ENCODE measurements at regions not wholly inside any gene's neighbourhood (a gene's known extent, or its start where the extent isn't known, plus 50 kb on each side); places are given as distances from the start of the nearest gene placed in this dataset.

DNA sequence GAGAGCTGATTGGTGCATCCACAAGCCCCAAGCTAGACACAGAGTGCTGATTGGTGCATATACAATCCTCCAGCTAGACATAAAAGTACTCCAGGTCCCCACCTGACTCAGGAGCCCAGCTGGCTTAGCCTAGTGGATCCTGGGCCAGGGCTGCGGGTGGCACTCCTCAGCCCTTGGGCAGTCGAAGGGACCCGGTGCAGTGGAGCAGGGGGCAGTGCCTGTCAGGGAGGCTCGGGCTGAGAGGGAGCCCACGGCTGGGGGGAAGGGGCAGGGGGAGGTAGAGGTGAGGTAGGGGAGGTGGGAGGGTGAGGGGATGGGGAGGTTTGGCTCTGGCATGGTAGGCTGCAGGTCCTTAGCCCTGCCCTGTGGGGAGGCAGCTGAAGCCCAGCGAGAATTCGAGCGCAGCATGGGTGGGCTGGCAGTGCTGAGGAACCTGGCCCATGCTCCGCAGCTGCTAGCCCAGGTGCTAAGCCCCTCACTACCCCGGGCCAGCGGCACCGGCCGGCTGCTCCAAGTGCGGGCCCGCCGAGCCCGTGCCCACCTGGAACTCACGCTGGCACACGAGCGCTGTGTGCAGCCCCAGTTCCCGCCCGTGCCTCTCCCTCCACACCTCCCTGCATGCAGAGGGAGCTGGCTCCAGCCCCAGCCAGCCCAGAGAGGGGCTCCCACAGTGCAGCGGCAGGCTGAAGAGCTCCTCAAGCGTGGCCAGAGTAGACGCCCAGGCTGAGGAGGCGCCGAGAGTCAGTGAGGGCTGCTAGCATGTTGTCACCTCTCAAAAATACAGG lies 742.8 kb downstream of the FAM181B start:
- H3K4me1 ChIP-seq (ENCODE audit: control insufficient read depth in 4 of 4, insufficient read depth in 4 of 4, low read length in 3 of 4): peaks cover 3 to 11% (median 6%) of the 10 kb centered on the region in 4 donors
- H3K9ac ChIP-seq (ENCODE audit: low read depth in 1 of 2, low read length in 2 of 2): no peak overlapping the region
- H3K4me3 ChIP-seq (ENCODE audit: low read depth in 1 of 3, low read length in 3 of 3): no peak overlapping the region
- H3K27me3 ChIP-seq (ENCODE audit: control insufficient read depth in 4 of 4, insufficient read depth in 4 of 4, low read length in 3 of 4): no peaks in the 10 kb centered on the region
- DNase-seq (ENCODE audit: low spot score): no peak
- peaks cover 0 to 2% (median 0%) of the 10 kb centered on the region in 4 donors for H3K9me3 ChIP-seq (ENCODE audit: control insufficient read depth in 4 of 4, low read length in 3 of 4)
- no peaks in the 10 kb centered on the region for H3K36me3 ChIP-seq (ENCODE audit: control insufficient read depth in 4 of 4, insufficient read depth in 3 of 4, low read depth in 1 of 4, low read length in 3 of 4)
- H3K27ac ChIP-seq (ENCODE audit: low read depth in 1 of 2, low read length in 2 of 2): no peak overlapping the region
- TF ChIP-seq HNF4A (conservative IDR thresholded peaks at IDR 0.05) (no peak), SP1 (IDR thresholded peaks at IDR 0.05) (no peak), TAF1 (conservative IDR thresholded peaks at IDR 0.05) (no peak), GABPA (IDR thresholded peaks at IDR 0.05 in 1 of 2, conservative IDR thresholded peaks at IDR 0.05 in 1 of 2) (no peak), JUND (IDR thresholded peaks at IDR 0.05) (no peak), NR2F2 (IDR thresholded peaks at IDR 0.05) (no peak)
- TF ChIP-seq, protein P1, sequence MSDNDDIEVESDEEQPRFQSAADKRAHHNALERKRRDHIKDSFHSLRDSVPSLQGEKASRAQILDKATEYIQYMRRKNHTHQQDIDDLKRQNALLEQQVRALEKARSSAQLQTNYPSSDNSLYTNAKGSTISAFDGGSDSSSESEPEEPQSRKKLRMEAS (IDR thresholded peaks at IDR 0.05): no peak
- 94% methylated on average over 27 of the region's 27 CpGs for WGBS

DNA sequence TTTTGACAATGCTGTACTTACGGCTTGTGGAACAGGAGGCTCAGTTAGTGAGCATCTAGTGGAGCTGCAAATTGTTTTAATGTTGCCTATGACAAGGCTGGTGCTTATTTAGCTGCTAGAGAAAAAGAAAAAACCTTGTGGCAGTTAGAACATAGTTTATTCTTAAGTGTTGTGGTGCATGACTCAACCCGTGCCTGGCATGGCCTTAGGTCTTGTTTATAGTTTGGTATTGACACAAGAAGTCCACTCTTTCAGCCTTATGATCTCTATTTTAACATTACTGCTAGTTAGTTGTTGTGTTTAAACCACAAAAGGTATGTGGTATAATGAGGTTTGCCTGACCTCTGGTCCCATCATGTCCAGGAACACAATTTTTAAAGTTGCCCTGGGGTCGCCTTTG lies 744.6 kb downstream of the FAM181B start:
- no peak for TF ChIP-seq YY1 (IDR thresholded peaks at IDR 0.05)
- TF ChIP-seq JUND (IDR thresholded peaks at IDR 0.05): no peak
- no peak for TF ChIP-seq FOXA2 (IDR thresholded peaks at IDR 0.05)
- TF ChIP-seq, protein P1 (IDR thresholded peaks at IDR 0.05): no peak
- TF ChIP-seq RXRA (IDR thresholded peaks at IDR 0.05): no peak
- TF ChIP-seq, protein P2, sequence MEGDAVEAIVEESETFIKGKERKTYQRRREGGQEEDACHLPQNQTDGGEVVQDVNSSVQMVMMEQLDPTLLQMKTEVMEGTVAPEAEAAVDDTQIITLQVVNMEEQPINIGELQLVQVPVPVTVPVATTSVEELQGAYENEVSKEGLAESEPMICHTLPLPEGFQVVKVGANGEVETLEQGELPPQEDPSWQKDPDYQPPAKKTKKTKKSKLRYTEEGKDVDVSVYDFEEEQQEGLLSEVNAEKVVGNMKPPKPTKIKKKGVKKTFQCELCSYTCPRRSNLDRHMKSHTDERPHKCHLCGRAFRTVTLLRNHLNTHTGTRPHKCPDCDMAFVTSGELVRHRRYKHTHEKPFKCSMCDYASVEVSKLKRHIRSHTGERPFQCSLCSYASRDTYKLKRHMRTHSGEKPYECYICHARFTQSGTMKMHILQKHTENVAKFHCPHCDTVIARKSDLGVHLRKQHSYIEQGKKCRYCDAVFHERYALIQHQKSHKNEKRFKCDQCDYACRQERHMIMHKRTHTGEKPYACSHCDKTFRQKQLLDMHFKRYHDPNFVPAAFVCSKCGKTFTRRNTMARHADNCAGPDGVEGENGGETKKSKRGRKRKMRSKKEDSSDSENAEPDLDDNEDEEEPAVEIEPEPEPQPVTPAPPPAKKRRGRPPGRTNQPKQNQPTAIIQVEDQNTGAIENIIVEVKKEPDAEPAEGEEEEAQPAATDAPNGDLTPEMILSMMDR (IDR thresholded peaks at IDR 0.05; ENCODE audit: low read depth, low read length, missing input control): no peak
- no peak for TF ChIP-seq GABPA (IDR thresholded peaks at IDR 0.05 in 1 of 2, conservative IDR thresholded peaks at IDR 0.05 in 1 of 2)
- TF ChIP-seq HNF4G (IDR thresholded peaks at IDR 0.05): no peak
- no peak for TF ChIP-seq FOXA1 (IDR thresholded peaks at IDR 0.05)
- TF ChIP-seq EGR1 (IDR thresholded peaks at IDR 0.05; ENCODE audit: low read depth in 2 of 2): no peak
- TF ChIP-seq TAF1 (conservative IDR thresholded peaks at IDR 0.05): no peak
- TF ChIP-seq, protein P3, sequence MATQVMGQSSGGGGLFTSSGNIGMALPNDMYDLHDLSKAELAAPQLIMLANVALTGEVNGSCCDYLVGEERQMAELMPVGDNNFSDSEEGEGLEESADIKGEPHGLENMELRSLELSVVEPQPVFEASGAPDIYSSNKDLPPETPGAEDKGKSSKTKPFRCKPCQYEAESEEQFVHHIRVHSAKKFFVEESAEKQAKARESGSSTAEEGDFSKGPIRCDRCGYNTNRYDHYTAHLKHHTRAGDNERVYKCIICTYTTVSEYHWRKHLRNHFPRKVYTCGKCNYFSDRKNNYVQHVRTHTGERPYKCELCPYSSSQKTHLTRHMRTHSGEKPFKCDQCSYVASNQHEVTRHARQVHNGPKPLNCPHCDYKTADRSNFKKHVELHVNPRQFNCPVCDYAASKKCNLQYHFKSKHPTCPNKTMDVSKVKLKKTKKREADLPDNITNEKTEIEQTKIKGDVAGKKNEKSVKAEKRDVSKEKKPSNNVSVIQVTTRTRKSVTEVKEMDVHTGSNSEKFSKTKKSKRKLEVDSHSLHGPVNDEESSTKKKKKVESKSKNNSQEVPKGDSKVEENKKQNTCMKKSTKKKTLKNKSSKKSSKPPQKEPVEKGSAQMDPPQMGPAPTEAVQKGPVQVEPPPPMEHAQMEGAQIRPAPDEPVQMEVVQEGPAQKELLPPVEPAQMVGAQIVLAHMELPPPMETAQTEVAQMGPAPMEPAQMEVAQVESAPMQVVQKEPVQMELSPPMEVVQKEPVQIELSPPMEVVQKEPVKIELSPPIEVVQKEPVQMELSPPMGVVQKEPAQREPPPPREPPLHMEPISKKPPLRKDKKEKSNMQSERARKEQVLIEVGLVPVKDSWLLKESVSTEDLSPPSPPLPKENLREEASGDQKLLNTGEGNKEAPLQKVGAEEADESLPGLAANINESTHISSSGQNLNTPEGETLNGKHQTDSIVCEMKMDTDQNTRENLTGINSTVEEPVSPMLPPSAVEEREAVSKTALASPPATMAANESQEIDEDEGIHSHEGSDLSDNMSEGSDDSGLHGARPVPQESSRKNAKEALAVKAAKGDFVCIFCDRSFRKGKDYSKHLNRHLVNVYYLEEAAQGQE (IDR thresholded peaks at IDR 0.05): no peak
- TF ChIP-seq RAD21 (IDR thresholded peaks at IDR 0.05): no peak
- TF ChIP-seq NR2F2 (IDR thresholded peaks at IDR 0.05): no peak
- TF ChIP-seq SP1 (IDR thresholded peaks at IDR 0.05): no peak
- TF ChIP-seq, protein P4, sequence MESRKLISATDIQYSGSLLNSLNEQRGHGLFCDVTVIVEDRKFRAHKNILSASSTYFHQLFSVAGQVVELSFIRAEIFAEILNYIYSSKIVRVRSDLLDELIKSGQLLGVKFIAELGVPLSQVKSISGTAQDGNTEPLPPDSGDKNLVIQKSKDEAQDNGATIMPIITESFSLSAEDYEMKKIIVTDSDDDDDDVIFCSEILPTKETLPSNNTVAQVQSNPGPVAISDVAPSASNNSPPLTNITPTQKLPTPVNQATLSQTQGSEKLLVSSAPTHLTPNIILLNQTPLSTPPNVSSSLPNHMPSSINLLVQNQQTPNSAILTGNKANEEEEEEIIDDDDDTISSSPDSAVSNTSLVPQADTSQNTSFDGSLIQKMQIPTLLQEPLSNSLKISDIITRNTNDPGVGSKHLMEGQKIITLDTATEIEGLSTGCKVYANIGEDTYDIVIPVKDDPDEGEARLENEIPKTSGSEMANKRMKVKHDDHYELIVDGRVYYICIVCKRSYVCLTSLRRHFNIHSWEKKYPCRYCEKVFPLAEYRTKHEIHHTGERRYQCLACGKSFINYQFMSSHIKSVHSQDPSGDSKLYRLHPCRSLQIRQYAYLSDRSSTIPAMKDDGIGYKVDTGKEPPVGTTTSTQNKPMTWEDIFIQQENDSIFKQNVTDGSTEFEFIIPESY (IDR thresholded peaks at IDR 0.05): no peak
- TF ChIP-seq HNF4A (conservative IDR thresholded peaks at IDR 0.05): no peak
- TF ChIP-seq, protein P5, sequence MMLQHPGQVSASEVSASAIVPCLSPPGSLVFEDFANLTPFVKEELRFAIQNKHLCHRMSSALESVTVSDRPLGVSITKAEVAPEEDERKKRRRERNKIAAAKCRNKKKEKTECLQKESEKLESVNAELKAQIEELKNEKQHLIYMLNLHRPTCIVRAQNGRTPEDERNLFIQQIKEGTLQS (IDR thresholded peaks at IDR 0.05): no peak
- no peak for DNase-seq (ENCODE audit: low spot score)
- peaks cover 3 to 11% (median 6%) of the 10 kb centered on the region in 4 donors for H3K4me1 ChIP-seq (ENCODE audit: control insufficient read depth in 4 of 4, insufficient read depth in 4 of 4, low read length in 3 of 4)
- WGBS: 81% methylated on average over 3 of the region's 3 CpGs
- H3K27me3 ChIP-seq (ENCODE audit: control insufficient read depth in 4 of 4, insufficient read depth in 4 of 4, low read length in 3 of 4): no peaks in the 10 kb centered on the region
- no peak overlapping the region for H3K4me3 ChIP-seq (ENCODE audit: low read depth in 1 of 3, low read length in 3 of 3)
- H3K9ac ChIP-seq (ENCODE audit: low read depth in 1 of 2, low read length in 2 of 2): no peak overlapping the region
- no peaks in the 10 kb centered on the region for H3K36me3 ChIP-seq (ENCODE audit: control insufficient read depth in 4 of 4, insufficient read depth in 3 of 4, low read depth in 1 of 4, low read length in 3 of 4)
- H3K9me3 ChIP-seq (ENCODE audit: control insufficient read depth in 4 of 4, low read length in 3 of 4): peaks cover 0 to 2% (median 0%) of the 10 kb centered on the region in 4 donors
- no peak overlapping the region for H3K27ac ChIP-seq (ENCODE audit: low read depth in 1 of 2, low read length in 2 of 2)

Data from liver (tissue), 8 donors.